GM18505 (cell line): ENCODE measurements at regions not wholly inside any gene's neighbourhood (a gene's known extent, or its start where the extent isn't known, plus 50 kb on each side); places are given as distances from the start of the nearest gene placed in this dataset.
"Not testable (repeated sequence)": the region's sequence is repeated elsewhere in the genome, so short reads cannot be mapped to it uniquely, and the experiment has no call there.

Experiments used
- ATAC-seq: cut with Tn5 transposase; IDR thresholded peaks from one replicate; pipeline ENCODE4 v1.9.1; 2021; ENCODE audit not compliant: unreplicated experiment
- POLR2A ChIP-seq: IDR thresholded peaks from 4 replicates; pipeline ENCODE4 v1.6.1; 2011; ENCODE audit warnings: borderline replicate concordance; ENCODE audit not compliant: insufficient read depth, insufficient read length; ENCODE audit errors: extremely low read depth

DNA sequence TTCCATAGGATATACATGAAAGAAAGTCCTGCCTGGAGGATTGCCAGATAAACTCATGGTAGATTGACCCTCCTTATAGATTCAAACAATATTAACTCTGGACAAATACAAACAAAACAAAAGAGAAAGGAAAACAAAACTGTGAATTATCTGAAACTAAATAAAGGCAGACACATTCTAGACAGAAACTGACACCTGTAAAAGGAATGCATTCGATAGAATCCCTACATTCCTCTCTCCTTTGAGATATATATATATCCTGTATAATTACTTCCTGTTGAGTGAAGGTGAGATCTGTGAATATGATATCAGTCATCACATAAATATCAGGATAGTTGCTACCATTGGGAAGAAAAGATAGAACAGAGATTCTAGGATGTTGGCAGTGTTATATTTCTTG, 948.4 kb upstream of the ATXN7L3B start:
- ATAC-seq, result no peak
- TF ChIP-seq POLR2A, result no peak

DNA sequence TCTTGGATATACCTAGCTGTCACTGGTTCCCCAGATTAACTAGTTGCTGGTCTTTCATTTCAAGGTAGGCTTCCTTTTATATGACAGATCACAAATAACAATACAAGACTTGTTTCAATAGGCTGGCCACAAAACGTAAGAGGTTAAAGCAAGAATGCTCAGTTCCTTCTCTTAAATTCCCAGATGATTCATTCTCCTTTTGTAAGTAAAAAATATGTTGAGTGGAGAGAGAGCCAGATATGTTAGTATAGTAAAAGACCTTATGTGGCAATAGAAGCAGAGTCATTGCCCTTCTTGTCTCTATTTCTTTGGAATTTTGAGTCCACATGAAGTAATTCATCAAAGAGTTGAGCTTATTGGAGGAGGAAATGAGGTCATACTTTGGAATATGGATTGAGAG, 939.0 kb upstream of the ATXN7L3B start:
- no peak for ATAC-seq
- TF ChIP-seq POLR2A, result no peak

DNA sequence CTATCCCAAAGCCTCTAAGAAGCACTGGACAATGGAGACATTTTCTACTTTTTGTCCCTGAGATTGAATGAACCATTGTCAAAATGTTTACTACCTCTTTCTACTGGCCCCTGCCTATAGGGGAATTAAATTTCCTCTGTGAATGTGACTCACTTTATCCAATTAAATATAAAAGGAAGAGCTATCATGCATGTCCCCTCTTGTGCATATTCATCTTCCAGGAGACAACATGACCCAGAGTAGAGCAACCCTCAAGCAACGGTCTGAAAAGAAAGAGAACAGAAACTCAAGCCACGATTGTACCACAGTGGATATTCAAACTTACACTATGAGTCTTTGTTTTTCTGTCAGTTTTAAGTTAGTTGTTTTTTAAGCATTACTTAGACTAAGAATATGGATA, 938.4 kb upstream of the ATXN7L3B start:
- no peak for TF ChIP-seq POLR2A
- ATAC-seq, result no peak

DNA sequence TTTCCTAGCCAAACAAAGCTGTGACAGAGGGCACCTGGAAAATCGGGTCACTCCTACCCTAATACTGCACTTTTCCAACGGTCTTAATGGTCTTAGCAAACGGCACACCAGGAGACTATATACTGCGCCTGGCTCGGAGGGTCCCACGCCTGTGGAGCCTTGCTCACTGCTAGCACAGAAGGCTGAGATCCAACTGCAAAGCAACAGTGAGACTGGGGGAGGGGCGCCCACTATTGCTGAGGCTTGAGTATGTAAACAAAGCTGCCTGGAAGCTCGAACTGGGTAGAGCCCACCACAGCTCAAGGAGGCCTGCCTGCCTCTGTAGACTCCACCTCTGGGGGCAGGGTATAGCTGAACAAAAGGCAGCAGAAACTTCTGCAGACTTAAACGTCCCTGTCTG, 931.7 kb upstream of the ATXN7L3B start:
- ATAC-seq, result not testable (repeated sequence)

DNA sequence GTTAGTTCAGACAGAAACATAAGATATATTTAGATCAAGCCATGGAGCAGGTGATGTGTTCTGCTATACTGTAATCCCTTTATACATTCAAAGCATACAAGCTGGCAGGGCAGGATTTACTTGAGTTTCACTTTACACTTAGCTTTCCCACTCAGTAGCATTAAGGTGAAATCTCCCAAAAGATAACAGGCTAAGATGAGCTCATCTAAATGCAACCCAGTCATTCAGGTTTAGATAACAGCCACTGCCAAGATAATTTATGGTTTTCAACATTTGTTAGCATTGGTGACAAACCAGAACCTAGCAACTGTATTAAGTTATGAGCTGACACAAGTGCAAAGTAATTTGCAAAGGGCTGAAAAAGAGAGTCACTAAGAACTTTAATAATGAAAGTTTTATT, 925.1 kb upstream of the ATXN7L3B start:
- TF ChIP-seq POLR2A, result no peak
- no peak for ATAC-seq

DNA sequence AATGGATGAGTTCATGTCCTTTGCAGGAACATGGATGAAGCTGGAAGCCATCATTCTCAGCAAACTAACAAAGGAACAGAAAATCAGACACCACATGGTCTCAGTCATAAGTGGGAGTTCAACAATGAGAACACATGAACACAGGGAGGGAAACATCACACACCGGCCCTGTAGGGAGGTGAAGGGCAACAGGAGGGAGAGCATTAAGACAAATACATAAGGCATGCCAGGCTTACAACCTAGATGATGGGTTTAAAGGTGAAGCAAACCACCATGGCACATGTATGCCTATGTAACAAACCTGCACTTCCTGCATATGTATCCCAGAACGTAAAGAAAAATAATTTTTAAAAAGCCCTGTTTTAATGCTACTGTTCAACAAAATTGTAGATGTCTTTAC, 914.2 kb upstream of the ATXN7L3B start:
- TF ChIP-seq POLR2A, result no peak
- ATAC-seq, result no peak

DNA sequence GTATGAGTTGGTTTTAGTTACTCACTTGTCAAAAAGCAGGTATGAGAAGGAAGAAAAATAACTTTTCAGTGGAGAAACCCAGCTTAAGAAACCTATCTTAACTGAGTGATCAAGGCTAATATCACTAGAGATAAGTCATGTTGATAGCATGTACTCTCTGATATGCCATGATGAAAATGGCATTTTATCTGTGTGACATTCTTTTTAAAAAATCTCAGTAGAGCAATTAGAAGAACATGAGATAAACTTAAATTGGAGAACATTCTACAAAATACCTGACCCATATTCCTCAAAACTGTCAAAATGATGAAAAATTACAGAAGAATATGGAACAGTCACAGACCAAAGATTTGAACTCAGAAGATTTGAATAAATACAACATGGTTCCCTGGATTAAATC, 912.4 kb upstream of the ATXN7L3B start:
- no peak for ATAC-seq
- TF ChIP-seq POLR2A, result no peak

DNA sequence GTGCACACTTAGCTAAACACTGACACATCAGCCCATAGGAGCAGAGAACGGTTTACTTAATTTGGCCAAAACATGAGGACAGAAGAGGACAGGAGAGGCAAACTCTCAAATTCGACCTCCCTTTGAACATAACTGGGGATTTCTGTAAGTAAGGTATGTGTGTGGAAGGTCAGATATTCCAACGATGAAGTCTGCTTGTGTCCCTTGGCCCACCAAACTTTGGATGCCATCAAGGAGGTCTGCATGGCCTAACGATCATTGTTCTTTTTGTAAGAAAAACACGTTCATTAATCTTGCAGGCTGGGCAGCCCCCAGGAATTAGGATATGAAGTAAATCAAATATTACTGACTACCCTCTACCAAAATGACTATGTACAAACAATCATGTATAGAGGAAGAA, 908.5 kb upstream of the ATXN7L3B start:
- TF ChIP-seq POLR2A, result no peak

DNA sequence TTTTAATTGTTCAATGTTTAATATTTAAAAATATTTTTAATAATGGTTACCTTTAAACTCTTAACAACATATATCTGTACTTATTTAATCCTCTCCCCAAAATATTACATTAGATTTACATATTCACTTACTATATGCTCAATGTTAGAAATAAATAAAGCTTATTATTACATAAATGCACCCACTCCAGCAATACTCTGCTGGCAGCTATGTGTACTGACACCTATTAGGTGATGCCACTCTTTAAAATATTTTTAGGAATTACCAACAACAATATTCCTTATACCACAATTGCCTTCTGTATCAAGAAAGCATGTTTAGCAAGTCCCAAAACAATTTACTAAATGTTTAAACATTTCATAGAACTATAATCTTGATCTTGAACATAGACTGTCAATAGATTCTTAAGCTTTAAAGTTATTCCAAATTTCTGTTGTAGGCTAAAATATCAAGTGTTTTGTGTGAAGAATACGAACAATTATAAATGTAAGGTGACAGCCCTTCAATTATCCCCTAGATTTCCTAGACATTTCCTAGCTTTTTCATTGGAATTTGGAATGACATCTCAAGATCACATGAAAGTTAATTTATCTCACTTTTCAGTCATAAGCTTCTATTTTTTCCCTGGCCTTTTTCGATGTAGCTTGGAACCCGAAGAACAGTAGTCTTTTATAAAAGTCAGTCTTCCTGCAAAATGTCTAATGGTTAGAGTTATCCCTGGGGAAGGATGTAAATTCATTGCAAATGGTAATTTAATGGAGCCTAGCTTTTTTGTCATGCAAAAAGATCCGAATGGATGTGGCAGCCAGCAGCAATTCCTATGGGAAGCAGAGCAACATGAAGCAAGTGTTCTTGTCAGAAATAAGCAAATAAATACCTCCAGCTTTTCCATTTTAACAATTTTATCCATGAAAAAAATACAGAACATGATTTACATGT, 907.5 kb upstream of the ATXN7L3B start:
- TF ChIP-seq POLR2A, result no peak
- no peak for ATAC-seq

More for the DNA sequence above, 908.5 kb upstream of the ATXN7L3B start:
- no peak for ATAC-seq

DNA sequence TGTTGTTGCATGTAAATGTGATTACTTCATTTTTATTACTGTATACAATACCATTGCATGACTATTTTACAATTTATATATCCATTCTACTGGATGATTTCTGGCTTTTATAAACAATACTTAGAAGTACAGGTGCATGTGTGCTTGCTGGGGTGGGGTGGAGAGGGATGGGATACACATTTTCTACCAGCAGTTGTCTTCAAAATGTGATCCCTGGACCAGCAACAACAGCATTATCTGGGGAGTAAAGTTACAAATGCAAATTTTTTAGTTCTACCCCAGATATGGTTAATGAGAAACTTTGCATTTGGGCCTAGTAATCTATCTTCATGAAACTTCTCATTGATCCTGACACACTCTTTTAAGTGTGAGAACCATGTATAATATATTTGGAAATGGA, 905.4 kb upstream of the ATXN7L3B start:
- ATAC-seq, result no peak
- no peak for TF ChIP-seq POLR2A

DNA sequence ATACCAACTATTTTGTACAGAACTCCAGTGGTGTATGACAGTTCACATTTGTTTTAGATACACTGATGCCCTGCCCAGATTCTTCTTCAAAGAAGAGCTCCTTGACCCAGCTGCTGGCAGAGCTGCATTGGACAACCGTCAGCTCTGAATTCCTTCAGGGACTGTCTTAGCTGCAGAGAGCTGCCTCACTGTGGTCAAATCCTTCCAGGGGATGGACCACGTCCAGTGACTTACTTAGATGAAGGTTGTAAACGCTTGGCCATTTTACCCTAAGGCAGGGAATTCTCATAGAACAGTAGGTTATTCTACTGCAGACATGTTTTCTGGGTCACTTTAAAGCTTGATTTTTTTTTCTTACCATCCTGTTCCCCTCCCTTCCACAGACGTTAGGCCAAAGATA, 905.0 kb upstream of the ATXN7L3B start:
- no peak for ATAC-seq
- TF ChIP-seq POLR2A, result no peak

DNA sequence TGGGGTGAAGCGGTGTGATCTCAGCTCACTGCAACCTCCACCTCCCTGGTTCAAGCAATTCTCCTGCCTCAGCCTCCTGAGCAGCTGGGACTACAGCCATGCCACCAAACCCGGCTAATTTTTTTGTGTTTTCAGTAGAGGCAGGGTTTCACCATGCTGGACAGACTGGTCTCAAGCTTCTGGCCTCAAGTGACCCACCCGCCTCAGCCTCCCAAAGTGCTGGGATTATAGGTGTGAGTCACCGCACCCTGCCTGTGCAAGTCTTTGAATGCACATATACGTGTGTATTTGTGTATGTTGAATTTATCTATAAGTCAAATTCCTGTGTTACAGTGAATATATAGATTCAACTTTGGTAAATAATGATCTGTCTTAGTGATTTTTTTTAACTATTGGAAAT, 898.2 kb upstream of the ATXN7L3B start:
- not testable (repeated sequence) for ATAC-seq

DNA sequence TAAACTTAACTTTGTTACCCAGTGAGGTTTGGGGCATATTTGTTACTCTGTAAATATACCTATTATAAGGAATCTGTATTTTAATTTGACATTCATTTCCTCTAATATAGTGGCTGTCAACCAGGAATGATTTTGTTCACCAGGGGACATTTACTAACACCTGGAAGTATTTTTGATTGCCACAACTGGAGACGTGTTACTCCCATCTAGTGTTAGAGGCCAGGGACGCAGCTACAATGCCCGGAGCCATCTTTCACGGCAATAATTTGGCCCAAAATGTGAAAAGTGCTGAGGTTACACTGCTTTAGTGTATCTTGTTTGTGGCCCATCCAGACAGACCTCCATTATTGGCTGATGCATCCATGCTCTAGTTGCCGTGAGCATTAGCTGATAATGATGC, 881.3 kb upstream of the ATXN7L3B start:
- ATAC-seq, result no peak
- no peak for TF ChIP-seq POLR2A

DNA sequence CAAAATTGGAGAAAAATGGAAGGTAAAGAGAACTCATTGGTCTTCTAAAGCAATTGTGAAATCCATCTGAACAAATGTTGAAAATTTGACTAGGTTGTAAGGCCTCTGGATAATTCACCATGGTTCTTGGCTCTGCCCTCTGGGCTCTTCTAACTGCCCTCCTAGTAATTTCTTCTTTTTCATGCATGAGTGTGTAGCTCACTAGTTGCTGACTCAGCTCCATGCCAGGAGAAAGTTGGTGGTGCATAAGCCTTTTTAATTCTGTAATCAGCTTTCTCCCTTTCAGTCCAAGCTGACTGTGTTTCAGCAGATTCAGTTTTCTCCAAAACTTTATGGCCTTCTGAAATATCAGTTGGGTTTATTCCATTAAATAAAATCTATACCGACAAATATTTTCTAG, 877.8 kb upstream of the ATXN7L3B start:
- no peak for TF ChIP-seq POLR2A

DNA sequence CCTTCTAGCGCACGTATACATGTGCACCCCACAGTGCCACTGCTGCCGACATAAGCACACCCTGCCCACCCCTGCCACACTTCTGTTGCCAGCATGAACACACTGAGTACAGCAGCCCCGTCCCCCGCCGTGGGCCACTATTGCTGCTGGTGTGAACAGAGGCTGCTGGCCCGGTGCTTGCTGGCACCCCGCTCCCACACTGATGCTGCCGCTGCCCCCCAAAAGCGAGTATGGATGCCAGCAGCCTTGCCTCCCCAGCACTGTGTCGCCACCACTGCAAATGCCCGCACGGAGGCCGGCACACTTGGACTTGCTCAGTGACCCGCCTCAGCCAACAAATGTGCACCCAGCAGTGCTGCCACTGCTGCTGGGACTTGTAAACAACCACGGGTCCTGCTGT, 872.4 kb upstream of the ATXN7L3B start:
- no peak for TF ChIP-seq POLR2A

More for the DNA sequence above, 877.8 kb upstream of the ATXN7L3B start:
- no peak for ATAC-seq

DNA sequence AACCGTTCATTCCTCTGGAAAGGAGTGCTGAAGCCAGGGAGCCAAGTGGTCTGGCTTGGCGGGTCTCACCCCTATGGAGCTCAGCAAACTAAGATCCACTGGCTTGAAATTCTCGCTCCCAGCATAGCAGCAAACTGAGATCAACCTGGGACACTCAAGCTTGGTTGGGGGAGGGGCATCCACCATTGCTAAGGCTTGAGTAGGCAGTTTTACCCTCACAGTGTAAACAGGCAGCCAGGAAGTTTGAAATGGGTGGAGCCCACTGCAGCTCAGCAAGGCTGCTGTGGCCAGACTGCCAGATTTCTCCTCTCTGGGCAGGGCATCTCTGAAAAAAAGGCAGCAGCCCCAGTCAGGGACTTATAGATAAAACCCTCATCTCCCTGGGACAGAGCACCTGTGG, 866.1 kb upstream of the ATXN7L3B start:
- ATAC-seq, result not testable (repeated sequence)

More for the DNA sequence above, 872.4 kb upstream of the ATXN7L3B start:
- no peak for ATAC-seq
